Activated T-cell treated with anti-CD3 and anti-CD28 coated beads, Interleukin-2, amount 50 U/mL, for 72 hours (primary cell): ENCODE measurements at regions not wholly inside any gene's neighbourhood (a gene's known extent, or its start where the extent isn't known, plus 50 kb on each side); places are given as distances from the start of the nearest gene placed in this dataset.

ENCODE experiments used
- ATAC-seq, 2 donors: fragments of 150-1000 bp; cut with Tn5 transposase; replicated peaks in 1 of 2; 2 replicates each; pipeline ENCODE4 v1.10.0; 2021; ENCODE audit warnings: moderate library complexity in 2 of 2, mild to moderate bottlenecking in 1 of 2
- DNase-seq, 2 donors: peaks; one replicate each; pipeline ENCODE4 v3.0.0; 2021 to 2022; ENCODE audit warnings: mixed read lengths in 1 of 2
- H3K27ac Mint-ChIP-seq: one replicate; pipeline ENCODE4 v1.8.0; 2022; ENCODE audit warnings: mild to moderate bottlenecking, moderate library complexity, mixed read lengths
- H3K27me3 Mint-ChIP-seq: one replicate; pipeline ENCODE4 v1.8.0; 2022; ENCODE audit warnings: low read depth, mixed read lengths
- H3K36me3 Mint-ChIP-seq, 2 donors: one replicate each; pipeline ENCODE4 v1.8.0; 2022; ENCODE audit warnings: mixed read lengths in 2 of 2, mild to moderate bottlenecking in 1 of 2; ENCODE audit not compliant: insufficient read depth in 2 of 2
- H3K4me1 Mint-ChIP-seq: one replicate; pipeline ENCODE4 v1.8.0; 2022; ENCODE audit warnings: low read depth, mixed read lengths
- H3K4me3 Mint-ChIP-seq, 2 donors: one replicate each; pipeline ENCODE4 v1.8.0; 2022; ENCODE audit warnings: mild to moderate bottlenecking in 2 of 2, mixed read lengths in 2 of 2, moderate library complexity in 2 of 2
- H3K9me3 Mint-ChIP-seq, 2 donors: one replicate each; pipeline ENCODE4 v1.8.0; 2022; ENCODE audit warnings: mixed read lengths in 2 of 2

GRCh38 chr3:147471741-147472140 lies 62.6 kb downstream of the ZIC1 start:
- Mint-ChIP-seq H3K4me1 (no peaks in the 10 kb centered on the region), H3K36me3 (no peaks in the 10 kb centered on the region), H3K9me3 (peaks cover 2 to 3% of the 10 kb centered on the region in 2 donors), H3K4me3 (no peak overlapping the region), H3K27me3 (no peaks in the 10 kb centered on the region), H3K27ac (no peak overlapping the region)
- DNase-seq (no peak), ATAC-seq (no peak)

DNA sequence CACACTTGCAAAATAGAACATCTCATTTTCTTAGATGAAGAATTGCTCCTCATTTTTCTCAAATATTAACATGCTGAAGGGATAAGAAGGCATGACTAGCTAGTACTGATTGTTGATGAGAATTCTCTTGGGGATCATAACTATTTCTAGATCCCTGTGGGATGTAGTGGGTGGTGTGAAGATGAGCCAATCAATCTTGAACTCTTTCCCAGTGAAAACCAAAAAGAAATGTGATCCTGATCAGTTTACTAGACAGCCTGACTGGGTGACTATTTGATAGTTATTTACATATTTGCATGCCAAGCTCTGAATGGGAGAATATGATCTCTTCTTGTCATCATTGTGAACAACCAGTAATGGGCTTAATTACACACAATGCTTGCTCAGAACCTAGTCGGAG lies 63.7 kb downstream of the ZIC1 start:
- Mint-ChIP-seq H3K27ac (no peak overlapping the region), H3K36me3 (no peaks in the 10 kb centered on the region), H3K27me3 (no peaks in the 10 kb centered on the region), H3K4me3 (no peak overlapping the region), H3K9me3 (peaks cover 2 to 3% of the 10 kb centered on the region in 2 donors), H3K4me1 (no peaks in the 10 kb centered on the region)
- ATAC-seq (no peak), DNase-seq (no peak)

GRCh38 chr3:147483145-147483544 lies 74.0 kb downstream of the ZIC1 start:
- DNase-seq (no peak), ATAC-seq (no peak)
- Mint-ChIP-seq H3K4me1 (no peaks in the 10 kb centered on the region), H3K36me3 (no peaks in the 10 kb centered on the region), H3K4me3 (no peak overlapping the region), H3K9me3 (peaks cover 8 to 11% of the 10 kb centered on the region in 2 donors), H3K27me3 (no peaks in the 10 kb centered on the region), H3K27ac (no peak overlapping the region)

DNA sequence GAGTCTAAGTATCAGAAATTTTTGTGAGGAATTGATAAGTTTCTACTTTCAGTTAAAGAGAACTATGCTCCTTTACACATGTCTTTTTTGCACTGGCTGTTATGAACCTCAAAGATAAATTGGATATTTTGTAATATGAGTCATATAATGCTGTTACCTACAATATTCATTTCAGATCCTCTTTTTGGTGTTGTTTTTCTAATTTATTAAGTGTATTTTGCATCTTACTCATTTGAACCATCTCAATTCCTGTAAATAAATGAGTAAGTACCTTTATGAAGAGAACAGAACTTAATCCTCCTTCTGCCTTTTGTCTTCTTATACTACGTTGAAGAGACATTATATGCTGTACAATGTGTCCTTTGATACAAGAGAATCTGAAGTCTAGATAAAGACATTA lies 74.4 kb downstream of the ZIC1 start:
- H3K4me3 Mint-ChIP-seq = no peak overlapping the region
- ATAC-seq = no peak

GRCh38 chr3:147493065-147493464 lies 83.9 kb downstream of the ZIC1 start:
- DNase-seq (no peak), ATAC-seq (no peak)
- no peak overlapping the region for H3K4me3 Mint-ChIP-seq
- H3K36me3 Mint-ChIP-seq = no peaks in the 10 kb centered on the region
- peaks cover 0 to 4% of the 10 kb centered on the region in 2 donors for H3K9me3 Mint-ChIP-seq
- no peak overlapping the region for H3K27ac Mint-ChIP-seq
- H3K27me3 Mint-ChIP-seq = no peaks in the 10 kb centered on the region
- H3K4me1 Mint-ChIP-seq = no peaks in the 10 kb centered on the region

More for the DNA sequence above, 74.4 kb downstream of the ZIC1 start:
- Mint-ChIP-seq H3K36me3 (no peaks in the 10 kb centered on the region), H3K9me3 (peaks cover 8 to 11% of the 10 kb centered on the region in 2 donors), H3K27me3 (no peaks in the 10 kb centered on the region), H3K4me1 (no peaks in the 10 kb centered on the region), H3K27ac (no peak overlapping the region)
- DNase-seq = no peak

GRCh38 chr3:147493666-147494065 lies 84.5 kb downstream of the ZIC1 start:
- no peak for ATAC-seq
- H3K4me3 Mint-ChIP-seq = no peak overlapping the region
- H3K9me3 Mint-ChIP-seq = peaks cover 0 to 4% of the 10 kb centered on the region in 2 donors
- DNase-seq = no peak
- H3K27me3 Mint-ChIP-seq = no peaks in the 10 kb centered on the region
- no peaks in the 10 kb centered on the region for H3K36me3 Mint-ChIP-seq
- no peaks in the 10 kb centered on the region for H3K4me1 Mint-ChIP-seq
- H3K27ac Mint-ChIP-seq = no peak overlapping the region

GRCh38 chr3:147497286-147497685 lies 88.1 kb downstream of the ZIC1 start:
- no peak for DNase-seq
- Mint-ChIP-seq H3K4me1 (no peaks in the 10 kb centered on the region), H3K27me3 (no peaks in the 10 kb centered on the region), H3K4me3 (no peak overlapping the region), H3K27ac (no peak overlapping the region), H3K36me3 (no peaks in the 10 kb centered on the region), H3K9me3 (peaks cover 0 to 2% of the 10 kb centered on the region in 2 donors)
- ATAC-seq = no peak

- H3K27me3 Mint-ChIP-seq = no peaks in the 10 kb centered on the region
- ATAC-seq (no peak), DNase-seq (no peak)
- no peaks in the 10 kb centered on the region for H3K36me3 Mint-ChIP-seq
- no peaks in the 10 kb centered on the region for H3K4me1 Mint-ChIP-seq
- no peak overlapping the region for H3K4me3 Mint-ChIP-seq
- H3K27ac Mint-ChIP-seq = no peak overlapping the region
- no peaks in the 10 kb centered on the region for H3K9me3 Mint-ChIP-seq
Observed at GRCh38 chr3:147507638-147508286, 98.6 kb downstream of the ZIC1 start.

- Mint-ChIP-seq H3K36me3 (no peaks in the 10 kb centered on the region), H3K4me3 (no peak overlapping the region), H3K4me1 (no peaks in the 10 kb centered on the region), H3K27me3 (no peaks in the 10 kb centered on the region), H3K27ac (no peak overlapping the region), H3K9me3 (no peaks in the 10 kb centered on the region)
- no peak for ATAC-seq
- DNase-seq = no peak
Observed at GRCh38 chr3:147509448-147509847, 100.3 kb downstream of the ZIC1 start.

GRCh38 chr3:147513785-147514184 lies 104.6 kb downstream of the ZIC1 start:
- no peak for DNase-seq
- no peak overlapping the region for H3K4me3 Mint-ChIP-seq

GRCh38 chr3:147514366-147515160 lies 105.4 kb downstream of the ZIC1 start:
- no peak overlapping the region for H3K27ac Mint-ChIP-seq
- H3K4me3 Mint-ChIP-seq = no peak overlapping the region
- no peaks in the 10 kb centered on the region for H3K4me1 Mint-ChIP-seq
- no peaks in the 10 kb centered on the region for H3K36me3 Mint-ChIP-seq
- no peaks in the 10 kb centered on the region for H3K27me3 Mint-ChIP-seq
- ATAC-seq (no peak), DNase-seq (no peak)
- H3K9me3 Mint-ChIP-seq = peaks cover 3 to 6% of the 10 kb centered on the region in 2 donors

More at GRCh38 chr3:147513785-147514184, 104.6 kb downstream of the ZIC1 start:
- Mint-ChIP-seq H3K9me3 (peaks cover 3 to 6% of the 10 kb centered on the region in 2 donors), H3K27ac (no peak overlapping the region), H3K36me3 (no peaks in the 10 kb centered on the region), H3K4me1 (no peaks in the 10 kb centered on the region), H3K27me3 (no peaks in the 10 kb centered on the region)
- ATAC-seq = no peak

DNA sequence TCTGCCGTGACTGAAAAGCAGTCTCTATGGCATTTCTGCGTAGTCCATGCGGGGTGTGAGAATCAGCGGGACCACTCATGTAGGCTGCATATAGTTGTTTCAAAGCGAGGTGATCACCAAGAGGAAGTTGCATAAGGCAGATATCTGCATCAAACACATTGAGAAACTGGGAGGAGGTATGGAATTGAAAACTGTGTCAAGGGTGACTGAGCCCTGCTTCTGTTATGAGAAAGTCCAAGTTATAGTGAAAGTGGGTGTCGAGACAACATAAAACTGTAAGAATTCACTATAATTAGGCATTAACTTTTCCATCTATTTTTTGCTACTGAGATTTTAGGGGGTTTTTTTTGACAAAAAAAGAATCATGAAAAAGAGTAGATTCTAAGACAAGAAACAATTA lies 109.3 kb downstream of the ZIC1 start:
- Mint-ChIP-seq H3K9me3 (peaks cover 7 to 8% of the 10 kb centered on the region in 2 donors), H3K4me1 (no peaks in the 10 kb centered on the region), H3K36me3 (no peaks in the 10 kb centered on the region), H3K4me3 (no peak overlapping the region), H3K27me3 (no peaks in the 10 kb centered on the region), H3K27ac (no peak overlapping the region)
- no peak for ATAC-seq
- DNase-seq = no peak

- H3K9me3 Mint-ChIP-seq = peaks cover 13 to 16% of the 10 kb centered on the region in 2 donors
- ATAC-seq = no peak
- no peaks in the 10 kb centered on the region for H3K27me3 Mint-ChIP-seq
- peaks cover 0 to 2% of the 10 kb centered on the region in 2 donors for H3K36me3 Mint-ChIP-seq
- no peaks in the 10 kb centered on the region for H3K4me1 Mint-ChIP-seq
- H3K4me3 Mint-ChIP-seq = no peak overlapping the region
- H3K27ac Mint-ChIP-seq = no peak overlapping the region
- DNase-seq = no peak
Observed at GRCh38 chr3:147521646-147522045, 112.5 kb downstream of the ZIC1 start.
